WTC11 (cell line): ENCODE measurements at regions not wholly inside any gene's neighbourhood (a gene's known extent, or its start where the extent isn't known, plus 50 kb on each side); places are given as distances from the start of the nearest gene placed in this dataset.
A peak's percentile ranks its signal among the peaks of the same experiment; 100 is the strongest.

Source experiments
- ATAC-seq: fragments of 200-7000 bp; cut with Tn5 transposase; 2 replicates; pipeline ENCODE4 v1.10.0; 2021; ENCODE audit warnings: mild to moderate bottlenecking, moderate library complexity
- CTCF ChIA-PET: fragments of 300-600 bp; sonication (Branson Sonifier 250); formaldehyde crosslinking; loops from one replicate; lab custom pipeline; 2021; ENCODE audit warnings: antibody characterized with exemption; lab: Charles Lee
- POLR2A ChIA-PET: fragments of 350-600 bp; sonication (Branson Sonifier 250); formaldehyde crosslinking; loops from one replicate; lab custom pipeline; 2021; ENCODE audit warnings: antibody characterized with exemption; lab: Charles Lee
- DNase-seq: peaks from one replicate; pipeline ENCODE4 v3.0.0; 2021; ENCODE audit warnings: low spot score
- H3K27ac Mint-ChIP-seq: 2 replicates; pipeline ENCODE4 v1.8.0; 2021; ENCODE audit warnings: mixed read lengths
- H3K27me3 Mint-ChIP-seq: 2 replicates; pipeline ENCODE4 v1.8.0; 2021; ENCODE audit warnings: low read depth, mild to moderate bottlenecking, moderate library complexity, mixed read lengths
- H3K36me3 Mint-ChIP-seq: 2 replicates; pipeline ENCODE4 v1.8.0; 2021; ENCODE audit warnings: mixed read lengths
- H3K4me1 Mint-ChIP-seq: 2 replicates; pipeline ENCODE4 v1.8.0; 2022; ENCODE audit warnings: mixed read lengths
- H3K4me3 Mint-ChIP-seq: 2 replicates; pipeline ENCODE4 v1.8.0; 2021; ENCODE audit warnings: mild to moderate bottlenecking, moderate library complexity, mixed read lengths
- H3K9me3 Mint-ChIP-seq: 2 replicates; pipeline ENCODE4 v1.8.0; 2021; ENCODE audit warnings: mixed read lengths
- EMX1 ChIP-seq: fragments of 250-450 bp; sonication (Bioruptor Pico); IDR thresholded peaks from 2 replicates; pipeline ENCODE4 v1.8.0; 2021; ENCODE audit warnings: mild to moderate bottlenecking
- FOXP1 ChIP-seq: sonication (generic); formaldehyde crosslinking; IDR thresholded peaks from 2 replicates; pipeline ENCODE4 v1.8.0; 2022; ENCODE audit warnings: missing genetic modification reagents, mild to moderate bottlenecking, moderate library complexity, borderline replicate concordance
- GABPB1 ChIP-seq: sonication (generic); formaldehyde crosslinking; IDR thresholded peaks from 2 replicates; pipeline ENCODE4 v1.8.1; 2023; ENCODE audit warnings: mild to moderate bottlenecking, missing genetic modification reagents
- HMGA2 ChIP-seq: fragments of 250-450 bp; sonication (Bioruptor Pico); IDR thresholded peaks from 2 replicates; pipeline ENCODE4 v1.4.0; 2021; ENCODE audit warnings: mild to moderate bottlenecking, moderate library complexity
- IRF2 ChIP-seq: sonication (generic); formaldehyde crosslinking; IDR thresholded peaks from 2 replicates; pipeline ENCODE4 v1.8.0; 2022; ENCODE audit warnings: low read depth, missing genetic modification reagents, borderline replicate concordance
- JUN ChIP-seq: sonication (generic); formaldehyde crosslinking; IDR thresholded peaks from 2 replicates; pipeline ENCODE4 v1.8.0; 2023; ENCODE audit warnings: mild to moderate bottlenecking, missing genetic modification reagents
- MXD4 ChIP-seq: fragments of 250-450 bp; sonication (Bioruptor Pico); IDR thresholded peaks from 2 replicates; pipeline ENCODE4 v1.8.0; 2021; ENCODE audit warnings: mild to moderate bottlenecking, moderate library complexity, borderline replicate concordance
- NFE2L1 ChIP-seq: sonication (generic); formaldehyde crosslinking; IDR thresholded peaks from 2 replicates; pipeline ENCODE4 v1.8.1; 2023; ENCODE audit warnings: missing genetic modification reagents
- RORB ChIP-seq: fragments of 250-450 bp; sonication (Bioruptor Pico); IDR thresholded peaks from 2 replicates; pipeline ENCODE4 v1.9.0; 2021; ENCODE audit warnings: mild to moderate bottlenecking
- SMAD4 ChIP-seq: sonication (generic); formaldehyde crosslinking; IDR thresholded peaks from 2 replicates; pipeline ENCODE4 v1.8.0; 2022; ENCODE audit warnings: mild to moderate bottlenecking, missing genetic modification reagents
- TP53 ChIP-seq: sonication (generic); formaldehyde crosslinking; IDR thresholded peaks from 2 replicates; pipeline ENCODE4 v1.8.1; 2023; ENCODE audit warnings: mild to moderate bottlenecking, missing genetic modification reagents
- ZBTB21 ChIP-seq: sonication (generic); formaldehyde crosslinking; IDR thresholded peaks from 2 replicates; pipeline ENCODE4 v1.8.1; 2023; ENCODE audit warnings: mild to moderate bottlenecking, missing genetic modification reagents, borderline replicate concordance
- ZNF219 ChIP-seq: sonication (generic); formaldehyde crosslinking; IDR thresholded peaks from 2 replicates; pipeline ENCODE4 v1.8.0; 2023; ENCODE audit warnings: missing genetic modification reagents, mild to moderate bottlenecking, borderline replicate concordance
- ZNF416 ChIP-seq: fragments of 250-450 bp; sonication (Bioruptor Pico); IDR thresholded peaks from 2 replicates; pipeline ENCODE4 v1.9.0; 2021; ENCODE audit warnings: mild to moderate bottlenecking, inconsistent platforms
- ZNF671 ChIP-seq: fragments of 250-450 bp; sonication (Bioruptor Pico); IDR thresholded peaks from 2 replicates; pipeline ENCODE4 v1.8.0; 2021; ENCODE audit warnings: mild to moderate bottlenecking
- TF ChIP-seq, protein P1 (sequence below): fragments of 250-450 bp; sonication (Bioruptor Pico); IDR thresholded peaks from 2 replicates; pipeline ENCODE4 v1.8.0; 2021; ENCODE audit warnings: mild to moderate bottlenecking
- TF ChIP-seq, protein P2 (sequence below): sonication (generic); formaldehyde crosslinking; IDR thresholded peaks from 2 replicates; pipeline ENCODE4 v1.8.0; 2022; ENCODE audit warnings: mild to moderate bottlenecking, missing genetic modification reagents
- TF ChIP-seq, protein P3 (sequence below): fragments of 250-450 bp; sonication (Bioruptor Pico); IDR thresholded peaks from 2 replicates; pipeline ENCODE4 v1.9.0; 2021; ENCODE audit warnings: mild to moderate bottlenecking
- TF ChIP-seq, protein P4 (sequence below): sonication (generic); formaldehyde crosslinking; IDR thresholded peaks from 2 replicates; pipeline ENCODE4 v1.8.0; 2022; ENCODE audit warnings: mild to moderate bottlenecking, missing genetic modification reagents
- TF ChIP-seq, protein P5 (sequence below): sonication (generic); formaldehyde crosslinking; IDR thresholded peaks from 2 replicates; pipeline ENCODE4 v1.8.0; 2023; ENCODE audit warnings: missing genetic modification reagents, mild to moderate bottlenecking, borderline replicate concordance
- TF ChIP-seq, protein P6 (sequence below): fragments of 250-450 bp; sonication (Bioruptor Pico); IDR thresholded peaks from 2 replicates; pipeline ENCODE4 v1.9.0; 2021; ENCODE audit warnings: moderate library complexity, mild to moderate bottlenecking, inconsistent platforms, borderline replicate concordance
- TF ChIP-seq, protein P7 (sequence below): sonication (generic); formaldehyde crosslinking; IDR thresholded peaks from 2 replicates; pipeline ENCODE4 v1.8.1; 2023; ENCODE audit warnings: mild to moderate bottlenecking, missing genetic modification reagents, borderline replicate concordance
- TF ChIP-seq, protein P8 (sequence below): sonication (generic); formaldehyde crosslinking; IDR thresholded peaks from 2 replicates; pipeline ENCODE4 v1.8.1; 2022; ENCODE audit warnings: low read depth, mild to moderate bottlenecking, moderate library complexity, missing genetic modification reagents, borderline replicate concordance

DNA sequence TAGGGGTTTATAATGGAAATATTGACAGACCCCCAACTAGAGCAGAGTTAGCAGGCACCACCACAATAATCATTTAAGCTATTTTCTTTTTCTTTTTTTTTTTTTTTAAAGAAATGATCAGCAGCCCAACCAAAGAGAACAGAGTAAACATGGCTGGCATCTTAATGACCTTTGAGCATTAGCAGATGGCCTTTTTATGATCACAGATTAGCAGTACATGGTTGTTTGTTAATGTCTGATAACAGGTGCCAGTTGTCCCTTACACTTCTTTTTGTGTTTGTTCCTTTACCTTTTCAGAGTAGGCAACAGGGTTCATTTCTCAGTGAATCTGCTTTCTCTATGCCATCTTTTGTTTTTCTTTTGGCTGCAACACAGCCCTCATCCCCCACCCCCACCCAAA lies 747.0 kb downstream of the BCL11A start:
- POLR2A ChIA-PET, result no interaction called here
- H3K4me3 Mint-ChIP-seq, result no peak overlapping the region

DNA sequence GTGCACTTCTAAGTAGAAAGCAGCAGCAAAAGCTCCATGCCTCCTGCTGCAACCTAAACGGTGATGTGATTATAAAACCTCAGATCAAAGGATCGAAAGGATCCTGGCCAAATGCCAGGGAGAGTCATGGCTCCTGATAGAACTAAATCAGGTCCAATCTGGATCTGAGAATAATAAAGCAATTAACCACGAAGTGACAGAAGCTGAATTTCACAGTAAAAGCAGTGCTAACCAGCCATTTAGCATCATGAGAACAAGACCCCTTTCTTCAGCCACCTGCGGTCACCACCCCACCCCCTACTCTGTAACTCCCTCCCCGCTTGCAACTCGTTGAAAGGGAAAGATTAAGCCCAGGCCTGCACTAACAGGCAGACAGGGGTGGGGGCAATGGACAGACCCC lies 748.7 kb downstream of the BCL11A start:
- no peak for DNase-seq
- ChIA-PET POLR2A (no interaction called here), CTCF (no interaction called here)
- Mint-ChIP-seq H3K27ac (no peak overlapping the region), H3K27me3 (no peaks in the 10 kb centered on the region), H3K36me3 (peaks cover under 1% of the 10 kb centered on the region), H3K9me3 (peaks cover 18% of the 10 kb centered on the region), H3K4me3 (no peak overlapping the region), H3K4me1 (peaks cover 6% of the 10 kb centered on the region; the same call in 1 of the 2 replicates)
- ATAC-seq, result peak; percentile 32; the same call in 1 of the 2 replicates
- no peak for TF ChIP-seq GABPB1 (CRISPR knock-in tag)
- TF ChIP-seq, protein P1, sequence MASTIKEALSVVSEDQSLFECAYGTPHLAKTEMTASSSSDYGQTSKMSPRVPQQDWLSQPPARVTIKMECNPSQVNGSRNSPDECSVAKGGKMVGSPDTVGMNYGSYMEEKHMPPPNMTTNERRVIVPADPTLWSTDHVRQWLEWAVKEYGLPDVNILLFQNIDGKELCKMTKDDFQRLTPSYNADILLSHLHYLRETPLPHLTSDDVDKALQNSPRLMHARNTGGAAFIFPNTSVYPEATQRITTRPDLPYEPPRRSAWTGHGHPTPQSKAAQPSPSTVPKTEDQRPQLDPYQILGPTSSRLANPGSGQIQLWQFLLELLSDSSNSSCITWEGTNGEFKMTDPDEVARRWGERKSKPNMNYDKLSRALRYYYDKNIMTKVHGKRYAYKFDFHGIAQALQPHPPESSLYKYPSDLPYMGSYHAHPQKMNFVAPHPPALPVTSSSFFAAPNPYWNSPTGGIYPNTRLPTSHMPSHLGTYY, result no peak
- TF ChIP-seq, protein P2, sequence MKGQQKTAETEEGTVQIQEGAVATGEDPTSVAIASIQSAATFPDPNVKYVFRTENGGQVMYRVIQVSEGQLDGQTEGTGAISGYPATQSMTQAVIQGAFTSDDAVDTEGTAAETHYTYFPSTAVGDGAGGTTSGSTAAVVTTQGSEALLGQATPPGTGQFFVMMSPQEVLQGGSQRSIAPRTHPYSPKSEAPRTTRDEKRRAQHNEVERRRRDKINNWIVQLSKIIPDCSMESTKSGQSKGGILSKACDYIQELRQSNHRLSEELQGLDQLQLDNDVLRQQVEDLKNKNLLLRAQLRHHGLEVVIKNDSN (CRISPR knock-in tag), result no peak
- TF ChIP-seq, protein P3, sequence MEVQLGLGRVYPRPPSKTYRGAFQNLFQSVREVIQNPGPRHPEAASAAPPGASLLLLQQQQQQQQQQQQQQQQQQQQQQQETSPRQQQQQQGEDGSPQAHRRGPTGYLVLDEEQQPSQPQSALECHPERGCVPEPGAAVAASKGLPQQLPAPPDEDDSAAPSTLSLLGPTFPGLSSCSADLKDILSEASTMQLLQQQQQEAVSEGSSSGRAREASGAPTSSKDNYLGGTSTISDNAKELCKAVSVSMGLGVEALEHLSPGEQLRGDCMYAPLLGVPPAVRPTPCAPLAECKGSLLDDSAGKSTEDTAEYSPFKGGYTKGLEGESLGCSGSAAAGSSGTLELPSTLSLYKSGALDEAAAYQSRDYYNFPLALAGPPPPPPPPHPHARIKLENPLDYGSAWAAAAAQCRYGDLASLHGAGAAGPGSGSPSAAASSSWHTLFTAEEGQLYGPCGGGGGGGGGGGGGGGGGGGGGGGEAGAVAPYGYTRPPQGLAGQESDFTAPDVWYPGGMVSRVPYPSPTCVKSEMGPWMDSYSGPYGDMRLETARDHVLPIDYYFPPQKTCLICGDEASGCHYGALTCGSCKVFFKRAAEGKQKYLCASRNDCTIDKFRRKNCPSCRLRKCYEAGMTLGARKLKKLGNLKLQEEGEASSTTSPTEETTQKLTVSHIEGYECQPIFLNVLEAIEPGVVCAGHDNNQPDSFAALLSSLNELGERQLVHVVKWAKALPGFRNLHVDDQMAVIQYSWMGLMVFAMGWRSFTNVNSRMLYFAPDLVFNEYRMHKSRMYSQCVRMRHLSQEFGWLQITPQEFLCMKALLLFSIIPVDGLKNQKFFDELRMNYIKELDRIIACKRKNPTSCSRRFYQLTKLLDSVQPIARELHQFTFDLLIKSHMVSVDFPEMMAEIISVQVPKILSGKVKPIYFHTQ, result no peak
- no peak for TF ChIP-seq TP53
- no peak for TF ChIP-seq ZNF416 (CRISPR knock-in tag)
- TF ChIP-seq, protein P4, sequence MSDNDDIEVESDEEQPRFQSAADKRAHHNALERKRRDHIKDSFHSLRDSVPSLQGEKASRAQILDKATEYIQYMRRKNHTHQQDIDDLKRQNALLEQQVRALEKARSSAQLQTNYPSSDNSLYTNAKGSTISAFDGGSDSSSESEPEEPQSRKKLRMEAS (CRISPR knock-in tag), result no peak
- TF ChIP-seq, protein P5, sequence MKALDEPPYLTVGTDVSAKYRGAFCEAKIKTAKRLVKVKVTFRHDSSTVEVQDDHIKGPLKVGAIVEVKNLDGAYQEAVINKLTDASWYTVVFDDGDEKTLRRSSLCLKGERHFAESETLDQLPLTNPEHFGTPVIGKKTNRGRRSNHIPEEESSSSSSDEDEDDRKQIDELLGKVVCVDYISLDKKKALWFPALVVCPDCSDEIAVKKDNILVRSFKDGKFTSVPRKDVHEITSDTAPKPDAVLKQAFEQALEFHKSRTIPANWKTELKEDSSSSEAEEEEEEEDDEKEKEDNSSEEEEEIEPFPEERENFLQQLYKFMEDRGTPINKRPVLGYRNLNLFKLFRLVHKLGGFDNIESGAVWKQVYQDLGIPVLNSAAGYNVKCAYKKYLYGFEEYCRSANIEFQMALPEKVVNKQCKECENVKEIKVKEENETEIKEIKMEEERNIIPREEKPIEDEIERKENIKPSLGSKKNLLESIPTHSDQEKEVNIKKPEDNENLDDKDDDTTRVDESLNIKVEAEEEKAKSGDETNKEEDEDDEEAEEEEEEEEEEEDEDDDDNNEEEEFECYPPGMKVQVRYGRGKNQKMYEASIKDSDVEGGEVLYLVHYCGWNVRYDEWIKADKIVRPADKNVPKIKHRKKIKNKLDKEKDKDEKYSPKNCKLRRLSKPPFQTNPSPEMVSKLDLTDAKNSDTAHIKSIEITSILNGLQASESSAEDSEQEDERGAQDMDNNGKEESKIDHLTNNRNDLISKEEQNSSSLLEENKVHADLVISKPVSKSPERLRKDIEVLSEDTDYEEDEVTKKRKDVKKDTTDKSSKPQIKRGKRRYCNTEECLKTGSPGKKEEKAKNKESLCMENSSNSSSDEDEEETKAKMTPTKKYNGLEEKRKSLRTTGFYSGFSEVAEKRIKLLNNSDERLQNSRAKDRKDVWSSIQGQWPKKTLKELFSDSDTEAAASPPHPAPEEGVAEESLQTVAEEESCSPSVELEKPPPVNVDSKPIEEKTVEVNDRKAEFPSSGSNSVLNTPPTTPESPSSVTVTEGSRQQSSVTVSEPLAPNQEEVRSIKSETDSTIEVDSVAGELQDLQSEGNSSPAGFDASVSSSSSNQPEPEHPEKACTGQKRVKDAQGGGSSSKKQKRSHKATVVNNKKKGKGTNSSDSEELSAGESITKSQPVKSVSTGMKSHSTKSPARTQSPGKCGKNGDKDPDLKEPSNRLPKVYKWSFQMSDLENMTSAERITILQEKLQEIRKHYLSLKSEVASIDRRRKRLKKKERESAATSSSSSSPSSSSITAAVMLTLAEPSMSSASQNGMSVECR (CRISPR knock-in tag), result no peak
- TF ChIP-seq ZBTB21 (CRISPR knock-in tag), result no peak
- TF ChIP-seq SMAD4 (CRISPR knock-in tag), result no peak
- no peak for TF ChIP-seq NFE2L1 (CRISPR knock-in tag)

More for the DNA sequence above, 747.0 kb downstream of the BCL11A start:
- no peaks in the 10 kb centered on the region for H3K36me3 Mint-ChIP-seq
- peaks cover 7% of the 10 kb centered on the region for H3K9me3 Mint-ChIP-seq
- ATAC-seq (no peak), DNase-seq (no peak)
- TF ChIP-seq HMGA2 (CRISPR knock-in tag) (no peak), EMX1 (no peak), MXD4 (no peak), TP53 (no peak), JUN (CRISPR knock-in tag) (no peak), IRF2 (CRISPR knock-in tag) (no peak), RORB (CRISPR knock-in tag) (no peak), GABPB1 (CRISPR knock-in tag) (no peak), ZNF219 (CRISPR knock-in tag) (no peak), FOXP1 (CRISPR knock-in tag) (no peak), ZNF671 (CRISPR knock-in tag) (no peak)
- TF ChIP-seq, protein P6, sequence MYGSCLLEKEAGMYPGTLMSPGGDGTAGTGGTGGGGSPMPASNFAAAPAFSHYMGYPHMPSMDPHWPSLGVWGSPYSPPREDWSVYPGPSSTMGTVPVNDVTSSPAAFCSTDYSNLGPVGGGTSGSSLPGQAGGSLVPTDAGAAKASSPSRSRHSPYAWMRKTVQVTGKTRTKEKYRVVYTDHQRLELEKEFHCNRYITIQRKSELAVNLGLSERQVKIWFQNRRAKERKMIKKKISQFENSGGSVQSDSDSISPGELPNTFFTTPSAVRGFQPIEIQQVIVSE (CRISPR knock-in tag), result no peak
- TF ChIP-seq, protein P7, sequence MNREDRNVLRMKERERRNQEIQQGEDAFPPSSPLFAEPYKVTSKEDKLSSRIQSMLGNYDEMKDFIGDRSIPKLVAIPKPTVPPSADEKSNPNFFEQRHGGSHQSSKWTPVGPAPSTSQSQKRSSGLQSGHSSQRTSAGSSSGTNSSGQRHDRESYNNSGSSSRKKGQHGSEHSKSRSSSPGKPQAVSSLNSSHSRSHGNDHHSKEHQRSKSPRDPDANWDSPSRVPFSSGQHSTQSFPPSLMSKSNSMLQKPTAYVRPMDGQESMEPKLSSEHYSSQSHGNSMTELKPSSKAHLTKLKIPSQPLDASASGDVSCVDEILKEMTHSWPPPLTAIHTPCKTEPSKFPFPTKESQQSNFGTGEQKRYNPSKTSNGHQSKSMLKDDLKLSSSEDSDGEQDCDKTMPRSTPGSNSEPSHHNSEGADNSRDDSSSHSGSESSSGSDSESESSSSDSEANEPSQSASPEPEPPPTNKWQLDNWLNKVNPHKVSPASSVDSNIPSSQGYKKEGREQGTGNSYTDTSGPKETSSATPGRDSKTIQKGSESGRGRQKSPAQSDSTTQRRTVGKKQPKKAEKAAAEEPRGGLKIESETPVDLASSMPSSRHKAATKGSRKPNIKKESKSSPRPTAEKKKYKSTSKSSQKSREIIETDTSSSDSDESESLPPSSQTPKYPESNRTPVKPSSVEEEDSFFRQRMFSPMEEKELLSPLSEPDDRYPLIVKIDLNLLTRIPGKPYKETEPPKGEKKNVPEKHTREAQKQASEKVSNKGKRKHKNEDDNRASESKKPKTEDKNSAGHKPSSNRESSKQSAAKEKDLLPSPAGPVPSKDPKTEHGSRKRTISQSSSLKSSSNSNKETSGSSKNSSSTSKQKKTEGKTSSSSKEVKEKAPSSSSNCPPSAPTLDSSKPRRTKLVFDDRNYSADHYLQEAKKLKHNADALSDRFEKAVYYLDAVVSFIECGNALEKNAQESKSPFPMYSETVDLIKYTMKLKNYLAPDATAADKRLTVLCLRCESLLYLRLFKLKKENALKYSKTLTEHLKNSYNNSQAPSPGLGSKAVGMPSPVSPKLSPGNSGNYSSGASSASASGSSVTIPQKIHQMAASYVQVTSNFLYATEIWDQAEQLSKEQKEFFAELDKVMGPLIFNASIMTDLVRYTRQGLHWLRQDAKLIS (CRISPR knock-in tag), result no peak
- TF ChIP-seq, protein P8, sequence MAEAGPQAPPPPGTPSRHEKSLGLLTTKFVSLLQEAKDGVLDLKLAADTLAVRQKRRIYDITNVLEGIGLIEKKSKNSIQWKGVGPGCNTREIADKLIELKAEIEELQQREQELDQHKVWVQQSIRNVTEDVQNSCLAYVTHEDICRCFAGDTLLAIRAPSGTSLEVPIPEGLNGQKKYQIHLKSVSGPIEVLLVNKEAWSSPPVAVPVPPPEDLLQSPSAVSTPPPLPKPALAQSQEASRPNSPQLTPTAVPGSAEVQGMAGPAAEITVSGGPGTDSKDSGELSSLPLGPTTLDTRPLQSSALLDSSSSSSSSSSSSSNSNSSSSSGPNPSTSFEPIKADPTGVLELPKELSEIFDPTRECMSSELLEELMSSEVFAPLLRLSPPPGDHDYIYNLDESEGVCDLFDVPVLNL (CRISPR knock-in tag), result no peak
- CTCF ChIA-PET, result no interaction called here
- no peak overlapping the region for H3K27ac Mint-ChIP-seq
- no peaks in the 10 kb centered on the region for H3K27me3 Mint-ChIP-seq
- peaks cover 6% of the 10 kb centered on the region; the same call in 1 of the 2 replicates for H3K4me1 Mint-ChIP-seq
